ENCODE measurements at regions not wholly inside any gene's neighbourhood (a gene's known extent, or its start where the extent isn't known, plus 50 kb on each side); places are given as distances from the start of the nearest gene placed in this dataset.

GRCh38 chr4:24426557-24426956 is 157.8 kb downstream of the DHX15 start:
- TF ChIP-seq, protein P1, sequence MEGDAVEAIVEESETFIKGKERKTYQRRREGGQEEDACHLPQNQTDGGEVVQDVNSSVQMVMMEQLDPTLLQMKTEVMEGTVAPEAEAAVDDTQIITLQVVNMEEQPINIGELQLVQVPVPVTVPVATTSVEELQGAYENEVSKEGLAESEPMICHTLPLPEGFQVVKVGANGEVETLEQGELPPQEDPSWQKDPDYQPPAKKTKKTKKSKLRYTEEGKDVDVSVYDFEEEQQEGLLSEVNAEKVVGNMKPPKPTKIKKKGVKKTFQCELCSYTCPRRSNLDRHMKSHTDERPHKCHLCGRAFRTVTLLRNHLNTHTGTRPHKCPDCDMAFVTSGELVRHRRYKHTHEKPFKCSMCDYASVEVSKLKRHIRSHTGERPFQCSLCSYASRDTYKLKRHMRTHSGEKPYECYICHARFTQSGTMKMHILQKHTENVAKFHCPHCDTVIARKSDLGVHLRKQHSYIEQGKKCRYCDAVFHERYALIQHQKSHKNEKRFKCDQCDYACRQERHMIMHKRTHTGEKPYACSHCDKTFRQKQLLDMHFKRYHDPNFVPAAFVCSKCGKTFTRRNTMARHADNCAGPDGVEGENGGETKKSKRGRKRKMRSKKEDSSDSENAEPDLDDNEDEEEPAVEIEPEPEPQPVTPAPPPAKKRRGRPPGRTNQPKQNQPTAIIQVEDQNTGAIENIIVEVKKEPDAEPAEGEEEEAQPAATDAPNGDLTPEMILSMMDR (IDR thresholded peaks at IDR 0.05): no peak
- TF ChIP-seq POLR2A (IDR thresholded peaks at IDR 0.05): no peak
